H1 (cell line): ENCODE measurements at regions not wholly inside any gene's neighbourhood (a gene's known extent, or its start where the extent isn't known, plus 50 kb on each side); places are given as distances from the start of the nearest gene placed in this dataset.

Source experiments
- ATF3 ChIP-seq: IDR thresholded peaks from 2 replicates; pipeline ENCODE4 v1.6.1; 2011; ENCODE audit warnings: low read depth, mild to moderate bottlenecking, low read length; ENCODE audit not compliant: insufficient read depth
- EP300 ChIP-seq, 2 experiments: IDR thresholded peaks; 1 replicate in 1 of 2; 2 replicates in 1 of 2; pipeline ENCODE4 v1.6.1; 2011 to 2012; ENCODE audit warnings: low read depth in 2 of 2, low read length in 2 of 2, mild to moderate bottlenecking in 2 of 2, borderline replicate concordance in 1 of 2, inconsistent platforms in 1 of 2, moderate library complexity in 1 of 2
- GABPA ChIP-seq: IDR thresholded peaks from 2 replicates; pipeline ENCODE4 v1.6.1; 2011; ENCODE audit warnings: mild to moderate bottlenecking, low read length, moderate library complexity, borderline replicate concordance; ENCODE audit not compliant: insufficient read depth
- JUN ChIP-seq: IDR thresholded peaks from 2 replicates; pipeline ENCODE4 v1.6.1; 2011; ENCODE audit warnings: low read depth, mild to moderate bottlenecking, improper control_type of control experiment, low read length
- POLR2AphosphoS5 ChIP-seq: IDR thresholded peaks from 2 replicates; pipeline ENCODE4 v1.6.1; 2011; ENCODE audit warnings: low read depth, low read length
- RNF2 ChIP-seq: fragments of 200-900, 300-1000 bp; sonication (generic); IDR thresholded peaks from 2 replicates; pipeline ENCODE4 v1.7.1; 2016; ENCODE audit warnings: borderline replicate concordance, low read depth, mild to moderate bottlenecking, antibody characterized with exemption, low read length; ENCODE audit not compliant: poor library complexity, severe bottlenecking; ENCODE audit errors: missing control alignments
- TCF12 ChIP-seq: IDR thresholded peaks from 2 replicates; pipeline ENCODE4 v1.6.1; 2011; ENCODE audit warnings: low read depth, mild to moderate bottlenecking, low read length
- TEAD4 ChIP-seq: IDR thresholded peaks from 2 replicates; pipeline ENCODE4 v1.6.1; 2012; ENCODE audit warnings: low read depth, low read length, inconsistent platforms, mixed read lengths
- ZNF274 ChIP-seq: IDR thresholded peaks from 2 replicates; pipeline ENCODE4 v1.7.0; 2012; ENCODE audit warnings: low read length, borderline replicate concordance; ENCODE audit errors: extremely low read depth
- TF ChIP-seq, protein P1 (sequence below): IDR thresholded peaks from 2 replicates; pipeline ENCODE4 v1.6.1; 2012; ENCODE audit warnings: inconsistent platforms
- TF ChIP-seq, protein P2 (sequence below), 3 experiments: IDR thresholded peaks; 1 replicate in 2 of 3; 2 replicates in 1 of 3; pipeline versions ENCODE4 v1.5.1 to v1.6.1; 2011; ENCODE audit warnings: low read length in 3 of 3, mild to moderate bottlenecking in 3 of 3, inconsistent platforms in 2 of 3, low read depth in 1 of 3, moderate library complexity in 1 of 3; ENCODE audit not compliant: insufficient read depth in 1 of 3; ENCODE audit errors: control extremely low read depth in 1 of 3

DNA sequence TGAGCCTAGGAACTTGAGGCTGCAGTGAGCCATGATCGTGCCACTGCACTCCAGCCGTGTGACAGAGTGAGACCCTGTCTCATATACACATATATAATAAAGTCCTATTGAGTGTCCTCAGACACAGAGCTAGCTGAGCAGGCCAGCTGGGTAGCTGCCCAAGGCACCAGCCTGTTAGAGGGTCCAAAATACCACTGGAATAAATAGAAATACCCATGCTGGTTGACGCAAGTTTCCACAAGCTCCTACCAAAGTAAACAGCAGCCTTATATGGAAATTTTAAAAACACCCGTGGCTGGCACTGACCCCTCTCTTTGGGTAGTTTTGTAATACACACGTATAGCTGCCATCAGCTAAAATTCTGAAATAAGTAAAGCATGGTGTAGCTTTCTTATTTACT is 348.6 kb downstream of the BCOR start:
- TF ChIP-seq, protein P1, sequence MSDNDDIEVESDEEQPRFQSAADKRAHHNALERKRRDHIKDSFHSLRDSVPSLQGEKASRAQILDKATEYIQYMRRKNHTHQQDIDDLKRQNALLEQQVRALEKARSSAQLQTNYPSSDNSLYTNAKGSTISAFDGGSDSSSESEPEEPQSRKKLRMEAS = no peak
- TF ChIP-seq, protein P2, sequence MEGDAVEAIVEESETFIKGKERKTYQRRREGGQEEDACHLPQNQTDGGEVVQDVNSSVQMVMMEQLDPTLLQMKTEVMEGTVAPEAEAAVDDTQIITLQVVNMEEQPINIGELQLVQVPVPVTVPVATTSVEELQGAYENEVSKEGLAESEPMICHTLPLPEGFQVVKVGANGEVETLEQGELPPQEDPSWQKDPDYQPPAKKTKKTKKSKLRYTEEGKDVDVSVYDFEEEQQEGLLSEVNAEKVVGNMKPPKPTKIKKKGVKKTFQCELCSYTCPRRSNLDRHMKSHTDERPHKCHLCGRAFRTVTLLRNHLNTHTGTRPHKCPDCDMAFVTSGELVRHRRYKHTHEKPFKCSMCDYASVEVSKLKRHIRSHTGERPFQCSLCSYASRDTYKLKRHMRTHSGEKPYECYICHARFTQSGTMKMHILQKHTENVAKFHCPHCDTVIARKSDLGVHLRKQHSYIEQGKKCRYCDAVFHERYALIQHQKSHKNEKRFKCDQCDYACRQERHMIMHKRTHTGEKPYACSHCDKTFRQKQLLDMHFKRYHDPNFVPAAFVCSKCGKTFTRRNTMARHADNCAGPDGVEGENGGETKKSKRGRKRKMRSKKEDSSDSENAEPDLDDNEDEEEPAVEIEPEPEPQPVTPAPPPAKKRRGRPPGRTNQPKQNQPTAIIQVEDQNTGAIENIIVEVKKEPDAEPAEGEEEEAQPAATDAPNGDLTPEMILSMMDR (IDR thresholded peaks at IDR 0.05; ENCODE audit: control extremely low read depth in 1 of 3, insufficient read depth in 1 of 3, low read depth in 1 of 3, low read length in 3 of 3) = no peak
- TF ChIP-seq TCF12 = no peak
- TF ChIP-seq ATF3 = no peak
- no peak for TF ChIP-seq ZNF274
- no peak for TF ChIP-seq EP300 (IDR thresholded peaks at IDR 0.05; ENCODE audit: borderline replicate concordance in 1 of 2, low read depth in 2 of 2, low read length in 2 of 2)
- no peak for TF ChIP-seq JUN
- no peak for TF ChIP-seq GABPA
- no peak for TF ChIP-seq POLR2AphosphoS5
- no peak for TF ChIP-seq RNF2
- TF ChIP-seq TEAD4 = no peak
